H7 (cell line): ENCODE measurements at regions not wholly inside any gene's neighbourhood (a gene's known extent, or its start where the extent isn't known, plus 50 kb on each side); places are given as distances from the start of the nearest gene placed in this dataset.

Experiments
- DNase-seq: peaks from one replicate; pipeline ENCODE4 v3.0.0; 2012
- H3K27me3 ChIP-seq: 2 replicates; pipeline ENCODE4 v1.6.0; 2011; ENCODE audit warnings: mild to moderate bottlenecking, low read length; ENCODE audit not compliant: control insufficient read depth, insufficient read depth
- H3K36me3 ChIP-seq: replicated peaks from 2 replicates; pipeline ENCODE4 v1.5.1; 2011; ENCODE audit warnings: low read length; ENCODE audit not compliant: control insufficient read depth, insufficient read depth
- H3K4me3 ChIP-seq: 2 replicates; pipeline ENCODE4 v1.5.1; 2011; ENCODE audit warnings: low read depth, mild to moderate bottlenecking, control low read depth, low read length, moderate library complexity; ENCODE audit not compliant: insufficient read depth

- Histone ChIP-seq H3K27me3 (no peaks in the 10 kb centered on the region), H3K4me3 (no peak overlapping the region), H3K36me3 (no peaks in the 10 kb centered on the region)
- DNase-seq, result no peak
Observed at GRCh38 chr17:79668344-79669250, 57.7 kb upstream of the RBFOX3 start.

DNA sequence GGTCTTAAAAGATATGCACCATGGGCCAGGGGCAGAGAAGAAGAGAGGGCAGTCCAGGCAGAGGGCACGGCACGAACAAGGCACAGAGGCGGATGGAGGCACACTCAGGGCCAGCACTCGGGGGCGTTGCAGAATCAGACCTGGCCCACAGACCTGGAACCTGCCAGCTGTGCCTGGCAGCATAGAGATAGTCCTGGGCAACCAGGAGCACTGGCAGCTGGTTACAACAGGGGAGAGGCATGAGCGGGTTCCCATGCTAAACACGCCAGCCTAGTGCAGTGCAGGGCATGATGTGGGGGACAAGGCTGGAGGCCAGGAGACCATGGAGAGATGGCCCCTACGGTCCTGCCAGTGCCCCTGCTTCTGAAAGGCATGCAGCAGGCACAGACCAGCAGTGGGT is 56.9 kb upstream of the RBFOX3 start:
- Histone ChIP-seq H3K36me3 (no peaks in the 10 kb centered on the region), H3K4me3 (no peak overlapping the region), H3K27me3 (no peaks in the 10 kb centered on the region)
- peak; percentile 17 for DNase-seq

DNA sequence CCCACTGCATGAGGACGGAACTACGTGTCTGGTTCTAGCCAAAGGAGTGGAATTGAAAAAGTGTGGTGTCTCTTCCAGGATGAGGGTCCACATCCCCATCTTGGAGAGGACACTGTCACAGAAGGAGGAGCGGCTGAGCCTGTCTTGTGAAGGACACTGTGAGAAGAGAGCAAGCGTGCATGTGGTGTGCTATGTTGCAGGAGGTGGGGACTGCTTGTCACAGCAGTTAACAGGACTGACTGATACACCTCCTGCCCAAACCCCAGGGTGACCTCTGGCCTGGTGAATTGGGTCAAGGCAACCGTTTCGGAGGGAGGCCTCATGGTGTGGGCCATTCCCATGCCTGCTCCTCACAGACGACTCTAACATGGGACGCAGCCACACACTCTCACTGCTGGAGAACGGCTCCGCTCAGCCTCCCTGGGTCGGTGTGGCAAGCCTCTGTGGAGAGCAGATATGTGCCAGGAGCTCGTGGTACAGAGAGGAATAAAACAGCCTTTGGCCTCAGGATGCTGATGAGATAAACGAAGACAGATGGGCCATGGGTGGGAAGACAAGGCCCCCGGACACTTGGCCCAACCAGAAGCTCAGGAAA is 56.4 kb upstream of the RBFOX3 start:
- Histone ChIP-seq H3K4me3 (no peak overlapping the region), H3K27me3 (no peaks in the 10 kb centered on the region), H3K36me3 (no peaks in the 10 kb centered on the region)
- peak; percentile 21 for DNase-seq

DNA sequence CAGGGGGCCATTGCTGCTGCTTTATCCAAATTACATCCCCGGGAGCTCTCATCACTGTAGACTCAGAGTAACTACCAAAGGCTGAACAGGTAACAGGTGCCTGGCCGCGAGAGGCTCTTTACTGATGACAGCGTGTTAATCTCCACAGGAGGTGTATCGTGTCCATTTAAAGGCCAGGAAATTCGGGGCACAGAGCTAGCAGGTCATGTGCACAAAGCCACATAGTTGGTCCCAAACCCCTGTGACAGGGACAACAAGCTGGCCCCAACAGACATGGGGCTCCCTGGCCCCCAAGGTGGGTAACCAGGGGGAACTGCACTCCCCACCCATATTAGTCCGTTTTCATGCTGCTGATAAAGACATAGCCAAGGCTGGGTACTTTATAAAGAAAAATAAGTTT is 55.3 kb upstream of the RBFOX3 start:
- Histone ChIP-seq H3K4me3 (no peak overlapping the region), H3K36me3 (no peaks in the 10 kb centered on the region), H3K27me3 (no peaks in the 10 kb centered on the region)
- DNase-seq, result no peak

DNA sequence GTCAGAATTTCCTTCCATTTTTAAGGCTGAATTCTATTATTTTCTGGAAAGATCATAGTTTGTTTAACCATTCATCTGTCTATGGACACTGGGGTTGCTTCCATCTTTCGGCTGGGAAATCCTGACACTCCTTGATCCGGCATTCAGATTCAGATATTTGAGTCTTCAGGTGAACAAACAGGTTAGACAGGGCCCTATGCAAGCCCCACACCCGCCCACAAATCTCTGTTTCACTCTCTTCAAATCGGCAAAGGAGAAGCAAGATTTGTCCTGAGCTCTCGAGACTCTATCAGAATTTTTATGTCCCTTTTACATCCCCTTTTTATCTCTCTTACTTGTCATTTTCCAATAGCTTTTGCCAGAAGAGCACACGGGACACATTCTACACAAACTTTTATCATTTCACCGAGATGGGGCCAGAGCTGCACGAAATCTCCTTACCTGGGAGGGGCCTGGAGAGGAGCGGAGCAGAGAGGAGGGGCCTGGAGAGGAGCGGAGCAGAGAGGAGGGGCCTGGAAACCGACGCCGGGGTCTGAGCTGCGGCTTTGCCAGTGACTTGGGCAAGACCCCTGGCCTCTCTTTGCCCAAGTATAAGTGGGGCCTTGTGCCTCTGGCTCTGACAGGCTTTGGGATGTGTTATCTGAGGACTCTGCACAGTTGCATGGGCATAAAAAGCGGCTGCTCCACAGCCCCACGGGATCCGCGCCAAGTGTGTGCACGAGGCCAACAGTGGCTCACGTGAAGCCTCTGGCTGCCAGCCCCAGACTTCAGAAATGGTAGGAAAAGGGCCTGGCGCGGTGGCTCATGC is 54.3 kb upstream of the RBFOX3 start:
- Histone ChIP-seq H3K4me3 (no peak overlapping the region), H3K27me3 (no peaks in the 10 kb centered on the region), H3K36me3 (no peaks in the 10 kb centered on the region)
- peak; percentile 79 for DNase-seq

DNA sequence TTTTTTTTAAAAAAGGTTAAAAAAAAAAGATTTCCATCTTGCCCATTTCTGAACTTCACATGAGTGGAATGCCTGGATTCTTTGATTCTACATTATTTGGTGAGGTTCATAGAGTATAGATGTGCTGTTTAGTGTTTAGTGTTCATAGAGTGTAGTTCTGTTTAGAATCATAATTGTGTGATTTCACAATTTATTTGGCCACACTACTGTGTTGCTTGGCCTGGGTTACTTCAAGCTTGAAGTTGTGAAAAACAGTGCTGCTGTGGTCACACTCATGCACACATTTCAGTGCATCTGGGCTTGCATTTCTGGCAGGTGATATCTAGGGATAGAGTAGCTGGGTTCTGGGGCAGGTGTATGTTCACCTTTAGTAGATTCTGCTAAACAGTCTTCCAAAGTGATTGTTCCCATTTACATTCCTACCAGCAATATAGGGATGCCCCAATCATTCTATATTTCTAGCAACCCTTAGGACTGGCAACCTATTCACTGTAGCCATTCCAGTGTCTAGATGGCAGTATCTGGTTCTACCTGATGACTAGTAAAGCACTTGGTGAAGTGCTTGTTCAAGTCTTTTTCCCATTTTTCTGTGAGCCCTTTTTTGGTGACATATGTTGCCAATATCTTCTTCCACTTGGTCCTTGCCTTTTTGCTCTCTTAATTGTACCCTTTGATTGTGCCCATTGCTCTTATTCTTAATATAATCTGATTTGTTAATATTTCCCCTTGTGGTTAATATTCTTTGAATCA is 50.6 kb upstream of the RBFOX3 start:
- no peak overlapping the region for H3K4me3 ChIP-seq
- no peak for DNase-seq
- H3K27me3 ChIP-seq, result no peaks in the 10 kb centered on the region
- no peaks in the 10 kb centered on the region for H3K36me3 ChIP-seq
